ENCODE measurements at regions not wholly inside any gene's neighbourhood (a gene's known extent, or its start where the extent isn't known, plus 50 kb on each side); places are given as distances from the start of the nearest gene placed in this dataset.

DNA sequence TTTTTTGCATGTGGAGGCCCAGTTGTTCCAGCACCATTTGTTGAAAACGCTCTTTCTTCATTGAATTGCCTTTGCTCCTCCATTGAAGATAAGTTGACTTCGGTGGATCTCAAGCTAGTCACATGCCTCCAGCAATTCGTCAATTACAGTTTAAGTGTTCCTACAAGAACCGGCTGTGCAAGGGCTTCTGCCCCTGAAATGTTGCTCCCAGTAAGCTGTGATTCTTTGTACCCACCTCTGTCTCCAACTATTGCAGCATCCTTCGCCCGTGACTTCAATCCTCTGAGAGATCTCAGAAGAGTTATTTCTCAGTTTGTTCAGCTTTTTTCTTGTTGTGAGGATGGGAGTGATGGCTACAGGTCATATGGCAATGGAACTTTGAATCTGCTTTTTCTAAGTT is 194.2 kb upstream of the B3GAT1 start:
- no peak overlapping the region for H3K4me2 ChIP-seq (ENCODE audit: low read length)
- H3K4me1 ChIP-seq (ENCODE audit: insufficient read depth, low read length, severe bottlenecking), result no peaks in the 10 kb centered on the region
- H3F3A ChIP-seq (ENCODE audit: insufficient read depth, low read length), result no peaks in the 10 kb centered on the region
- no peak for TF ChIP-seq EZH2 (IDR thresholded peaks at IDR 0.05; ENCODE audit: borderline replicate concordance, low read length)
- TF ChIP-seq, protein P1, sequence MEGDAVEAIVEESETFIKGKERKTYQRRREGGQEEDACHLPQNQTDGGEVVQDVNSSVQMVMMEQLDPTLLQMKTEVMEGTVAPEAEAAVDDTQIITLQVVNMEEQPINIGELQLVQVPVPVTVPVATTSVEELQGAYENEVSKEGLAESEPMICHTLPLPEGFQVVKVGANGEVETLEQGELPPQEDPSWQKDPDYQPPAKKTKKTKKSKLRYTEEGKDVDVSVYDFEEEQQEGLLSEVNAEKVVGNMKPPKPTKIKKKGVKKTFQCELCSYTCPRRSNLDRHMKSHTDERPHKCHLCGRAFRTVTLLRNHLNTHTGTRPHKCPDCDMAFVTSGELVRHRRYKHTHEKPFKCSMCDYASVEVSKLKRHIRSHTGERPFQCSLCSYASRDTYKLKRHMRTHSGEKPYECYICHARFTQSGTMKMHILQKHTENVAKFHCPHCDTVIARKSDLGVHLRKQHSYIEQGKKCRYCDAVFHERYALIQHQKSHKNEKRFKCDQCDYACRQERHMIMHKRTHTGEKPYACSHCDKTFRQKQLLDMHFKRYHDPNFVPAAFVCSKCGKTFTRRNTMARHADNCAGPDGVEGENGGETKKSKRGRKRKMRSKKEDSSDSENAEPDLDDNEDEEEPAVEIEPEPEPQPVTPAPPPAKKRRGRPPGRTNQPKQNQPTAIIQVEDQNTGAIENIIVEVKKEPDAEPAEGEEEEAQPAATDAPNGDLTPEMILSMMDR (IDR thresholded peaks at IDR 0.05; ENCODE audit: low read length), result no peak
- H3K27me3 ChIP-seq (ENCODE audit: insufficient read depth, low read length), result no peaks in the 10 kb centered on the region
- H3K36me3 ChIP-seq (ENCODE audit: insufficient read depth, low read length), result no peaks in the 10 kb centered on the region
- H2AFZ ChIP-seq (ENCODE audit: low read length), result no peak overlapping the region
- H3K9ac ChIP-seq (ENCODE audit: low read length), result no peak overlapping the region
- no peaks in the 10 kb centered on the region for H3K9me3 ChIP-seq (ENCODE audit: low read length)
- no peak overlapping the region for H3K27ac ChIP-seq (ENCODE audit: low read depth, low read length, poor library complexity, severe bottlenecking)
- no peaks in the 10 kb centered on the region for H3K9me2 ChIP-seq (ENCODE audit: low read depth, low read length)
- H3K4me3 ChIP-seq (ENCODE audit: low read depth, low read length, poor library complexity, severe bottlenecking), result no peak overlapping the region
- no peaks in the 10 kb centered on the region for H4K20me1 ChIP-seq (ENCODE audit: insufficient read depth, low read length)
- H3K79me2 ChIP-seq (ENCODE audit: insufficient read depth, low read length), result no peaks in the 10 kb centered on the region

DNA sequence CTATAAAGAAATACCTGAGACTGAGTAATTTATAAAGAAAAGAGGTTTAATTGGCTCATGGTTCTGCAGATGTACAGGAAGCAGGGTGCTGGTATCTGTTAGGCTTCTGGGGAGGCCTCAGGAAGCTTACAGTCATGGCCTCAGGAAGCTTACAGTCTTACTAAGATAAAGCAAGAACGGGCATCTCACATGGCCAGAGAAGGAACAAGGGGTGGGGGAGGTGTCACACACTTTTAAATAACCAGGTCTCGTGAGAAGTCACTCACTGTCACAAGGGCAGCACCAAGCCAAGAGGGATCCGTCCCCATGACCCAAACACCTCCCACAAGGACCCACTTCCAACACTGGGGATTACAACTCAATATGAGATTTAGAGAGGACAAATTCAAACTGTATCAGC is 192.8 kb upstream of the B3GAT1 start:
- no peaks in the 10 kb centered on the region for H3K4me1 ChIP-seq (ENCODE audit: insufficient read depth, low read length, severe bottlenecking)
- no peak overlapping the region for H3K9ac ChIP-seq (ENCODE audit: low read length)
- no peaks in the 10 kb centered on the region for H3K9me2 ChIP-seq (ENCODE audit: low read depth, low read length)
- no peak overlapping the region for H3K4me2 ChIP-seq (ENCODE audit: low read length)
- no peaks in the 10 kb centered on the region for H4K20me1 ChIP-seq (ENCODE audit: insufficient read depth, low read length)
- no peaks in the 10 kb centered on the region for H3K79me2 ChIP-seq (ENCODE audit: insufficient read depth, low read length)
- H3K27me3 ChIP-seq (ENCODE audit: insufficient read depth, low read length), result no peaks in the 10 kb centered on the region
- no peaks in the 10 kb centered on the region for H3K36me3 ChIP-seq (ENCODE audit: insufficient read depth, low read length)
- no peak for TF ChIP-seq EZH2 (IDR thresholded peaks at IDR 0.05; ENCODE audit: borderline replicate concordance, low read length)
- TF ChIP-seq, protein P1 (IDR thresholded peaks at IDR 0.05; ENCODE audit: low read length), result no peak
- H2AFZ ChIP-seq (ENCODE audit: low read length), result no peak overlapping the region
- H3F3A ChIP-seq (ENCODE audit: insufficient read depth, low read length), result no peaks in the 10 kb centered on the region
- no peak overlapping the region for H3K27ac ChIP-seq (ENCODE audit: low read depth, low read length, poor library complexity, severe bottlenecking)
- no peak overlapping the region for H3K4me3 ChIP-seq (ENCODE audit: low read depth, low read length, poor library complexity, severe bottlenecking)
- H3K9me3 ChIP-seq (ENCODE audit: low read length), result no peaks in the 10 kb centered on the region

DNA sequence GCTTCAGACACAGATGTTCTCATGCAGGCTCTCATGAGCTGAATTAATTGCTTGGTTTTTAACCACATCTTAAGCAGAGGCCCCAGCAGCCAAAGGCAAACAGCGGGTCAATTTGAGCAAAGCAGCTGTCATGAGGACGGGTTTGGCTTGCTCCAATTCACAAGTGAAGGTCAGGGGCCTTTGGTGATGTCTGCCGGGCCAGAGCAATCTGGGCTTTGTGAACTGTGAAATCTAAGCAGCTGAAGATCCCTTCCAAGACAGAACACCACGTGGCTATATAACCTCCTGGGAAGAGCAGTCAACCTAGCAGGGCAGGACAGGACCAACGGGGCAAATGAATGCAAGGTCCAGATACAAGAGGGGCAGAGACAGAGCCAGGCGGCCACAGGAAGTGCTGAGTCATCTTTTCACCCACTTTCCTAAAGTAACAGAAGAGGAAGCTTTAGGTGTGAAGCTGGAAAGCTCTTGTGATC is 187.3 kb upstream of the B3GAT1 start:
- no peak overlapping the region for H3K9ac ChIP-seq (ENCODE audit: low read length)
- H3K4me1 ChIP-seq (ENCODE audit: insufficient read depth, low read length, severe bottlenecking), result no peaks in the 10 kb centered on the region
- H3K4me2 ChIP-seq (ENCODE audit: low read length), result no peak overlapping the region
- no peak for TF ChIP-seq EZH2 (IDR thresholded peaks at IDR 0.05; ENCODE audit: borderline replicate concordance, low read length)
- TF ChIP-seq, protein P1 (IDR thresholded peaks at IDR 0.05; ENCODE audit: low read length), result no peak
- H3K27ac ChIP-seq (ENCODE audit: low read depth, low read length, poor library complexity, severe bottlenecking), result no peak overlapping the region
- no peaks in the 10 kb centered on the region for H3K36me3 ChIP-seq (ENCODE audit: insufficient read depth, low read length)
- no peaks in the 10 kb centered on the region for H3K9me2 ChIP-seq (ENCODE audit: low read depth, low read length)
- H2AFZ ChIP-seq (ENCODE audit: low read length), result no peak overlapping the region
- no peaks in the 10 kb centered on the region for H4K20me1 ChIP-seq (ENCODE audit: insufficient read depth, low read length)
- H3K9me3 ChIP-seq (ENCODE audit: low read length), result no peaks in the 10 kb centered on the region
- no peaks in the 10 kb centered on the region for H3K79me2 ChIP-seq (ENCODE audit: insufficient read depth, low read length)
- no peaks in the 10 kb centered on the region for H3F3A ChIP-seq (ENCODE audit: insufficient read depth, low read length)
- no peaks in the 10 kb centered on the region for H3K27me3 ChIP-seq (ENCODE audit: insufficient read depth, low read length)
- no peak overlapping the region for H3K4me3 ChIP-seq (ENCODE audit: low read depth, low read length, poor library complexity, severe bottlenecking)

Measured in OCI-LY1 (cell line).